ENCODE measurements at regions not wholly inside any gene's neighbourhood (a gene's known extent, or its start where the extent isn't known, plus 50 kb on each side); places are given as distances from the start of the nearest gene placed in this dataset.

DNA sequence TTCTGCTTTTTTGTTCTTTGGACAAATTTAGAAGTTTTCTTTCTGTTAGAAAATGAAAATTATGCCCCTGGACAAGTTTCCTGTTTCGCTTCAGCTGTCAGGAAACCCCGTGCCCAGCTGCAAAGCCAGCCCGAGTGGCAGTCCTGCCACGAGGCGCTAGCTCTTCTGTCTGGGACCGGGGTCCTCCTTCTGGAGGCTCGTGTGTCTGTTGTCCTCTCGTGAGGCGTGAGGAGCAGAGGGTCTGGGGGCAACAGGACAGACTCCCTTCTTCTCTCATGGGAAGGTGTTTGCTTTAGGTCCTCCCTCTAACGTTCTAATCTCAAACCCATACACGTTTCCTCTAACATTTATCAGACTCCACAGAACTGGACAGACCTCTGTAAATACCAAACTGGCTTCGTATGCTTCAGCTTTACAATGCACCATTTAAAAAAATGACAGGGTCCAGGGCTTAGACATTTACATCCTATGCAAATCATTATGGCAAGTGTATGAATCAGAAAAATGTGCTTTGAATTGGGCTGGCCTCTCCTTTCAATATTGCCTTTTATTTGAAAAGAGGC is 184.5 kb upstream of the SHH start:
- TF ChIP-seq, protein P1, sequence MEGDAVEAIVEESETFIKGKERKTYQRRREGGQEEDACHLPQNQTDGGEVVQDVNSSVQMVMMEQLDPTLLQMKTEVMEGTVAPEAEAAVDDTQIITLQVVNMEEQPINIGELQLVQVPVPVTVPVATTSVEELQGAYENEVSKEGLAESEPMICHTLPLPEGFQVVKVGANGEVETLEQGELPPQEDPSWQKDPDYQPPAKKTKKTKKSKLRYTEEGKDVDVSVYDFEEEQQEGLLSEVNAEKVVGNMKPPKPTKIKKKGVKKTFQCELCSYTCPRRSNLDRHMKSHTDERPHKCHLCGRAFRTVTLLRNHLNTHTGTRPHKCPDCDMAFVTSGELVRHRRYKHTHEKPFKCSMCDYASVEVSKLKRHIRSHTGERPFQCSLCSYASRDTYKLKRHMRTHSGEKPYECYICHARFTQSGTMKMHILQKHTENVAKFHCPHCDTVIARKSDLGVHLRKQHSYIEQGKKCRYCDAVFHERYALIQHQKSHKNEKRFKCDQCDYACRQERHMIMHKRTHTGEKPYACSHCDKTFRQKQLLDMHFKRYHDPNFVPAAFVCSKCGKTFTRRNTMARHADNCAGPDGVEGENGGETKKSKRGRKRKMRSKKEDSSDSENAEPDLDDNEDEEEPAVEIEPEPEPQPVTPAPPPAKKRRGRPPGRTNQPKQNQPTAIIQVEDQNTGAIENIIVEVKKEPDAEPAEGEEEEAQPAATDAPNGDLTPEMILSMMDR (conservative IDR thresholded peaks at IDR 0.05; ENCODE audit: low read depth, low read length): no peak
- no peak for TF ChIP-seq EZH2 (IDR thresholded peaks at IDR 0.05; ENCODE audit: borderline replicate concordance, low read depth, low read length, poor library complexity, severe bottlenecking)
